CD4-positive, alpha-beta memory T cell (primary cell): ENCODE measurements at regions not wholly inside any gene's neighbourhood (a gene's known extent, or its start where the extent isn't known, plus 50 kb on each side); places are given as distances from the start of the nearest gene placed in this dataset.
A peak's percentile ranks its signal among the peaks of the same experiment; 100 is the strongest.
"Not testable (repeated sequence)": the region's sequence is repeated elsewhere in the genome, so short reads cannot be mapped to it uniquely, and the experiment has no call there.

Experiments
- CTCF ChIA-PET: fragments of 350-600 bp; sonication (Branson Sonifier 250); formaldehyde crosslinking; loops from one replicate; lab custom pipeline; 2021; ENCODE audit warnings: inconsistent platforms; ENCODE audit not compliant: partially characterized antibody; lab: Charles Lee
- POLR2A ChIA-PET: fragments of 350-600 bp; sonication (Branson Sonifier 250); formaldehyde crosslinking; loops from one replicate; lab custom pipeline; 2021; ENCODE audit not compliant: partially characterized antibody; lab: Charles Lee
- DNase-seq, 5 donors: peaks; one replicate each; pipeline versions ENCODE4 v3.0.0 to v3.0.0-alpha.2; 2020 to 2022; ENCODE audit warnings: mixed read lengths in 1 of 5
- H3K27ac ChIP-seq: one replicate; pipeline ENCODE4 v1.7.0; 2013; ENCODE audit warnings: low read depth, low read length
- H3K27me3 ChIP-seq: 2 replicates; pipeline ENCODE4 v1.7.0; 2013; ENCODE audit warnings: mild to moderate bottlenecking, low read length, moderate library complexity; ENCODE audit not compliant: insufficient read depth
- H3K36me3 ChIP-seq: 2 replicates; pipeline ENCODE4 v1.7.0; 2013; ENCODE audit warnings: mild to moderate bottlenecking, low read length, moderate library complexity; ENCODE audit not compliant: insufficient read depth
- H3K4me1 ChIP-seq: 2 replicates; pipeline ENCODE4 v1.7.0; 2013; ENCODE audit warnings: mild to moderate bottlenecking, low read length, moderate library complexity; ENCODE audit not compliant: insufficient read depth
- H3K4me3 ChIP-seq, 2 donors: one replicate each; pipeline ENCODE4 v1.7.0; 2013; ENCODE audit warnings: low read length in 2 of 2, mild to moderate bottlenecking in 1 of 2
- H3K9me3 ChIP-seq, 2 donors: one replicate each; pipeline ENCODE4 v1.7.0; 2013; ENCODE audit warnings: low read length in 2 of 2, control low read depth in 1 of 2; ENCODE audit not compliant: control insufficient read depth in 1 of 2
- H3K27ac Mint-ChIP-seq, 7 donors: one replicate each; pipeline ENCODE4 v1.8.0; 2020 to 2021; ENCODE audit warnings: mixed read lengths in 7 of 7, mild to moderate bottlenecking in 6 of 7, inconsistent platforms in 3 of 7, moderate library complexity in 3 of 7
- H3K27me3 Mint-ChIP-seq, 2 donors: one replicate each; pipeline ENCODE4 v1.8.0; 2020 to 2021; ENCODE audit warnings: mixed read lengths in 2 of 2
- H3K36me3 Mint-ChIP-seq, 2 donors: one replicate each; pipeline ENCODE4 v1.8.0; 2020 to 2021; ENCODE audit warnings: mixed read lengths in 2 of 2, inconsistent platforms in 1 of 2, mild to moderate bottlenecking in 1 of 2
- H3K4me1 Mint-ChIP-seq, 4 donors: one replicate each; pipeline ENCODE4 v1.8.0; 2020 to 2021; ENCODE audit warnings: mixed read lengths in 4 of 4, mild to moderate bottlenecking in 1 of 4
- H3K4me3 Mint-ChIP-seq, 8 donors: one replicate each; pipeline ENCODE4 v1.8.0; 2020 to 2021; ENCODE audit warnings: mixed read lengths in 8 of 8, mild to moderate bottlenecking in 7 of 8, moderate library complexity in 6 of 8, inconsistent platforms in 3 of 8
- H3K9me3 Mint-ChIP-seq, 8 donors: one replicate each; pipeline ENCODE4 v1.8.0; 2020 to 2021; ENCODE audit warnings: mixed read lengths in 8 of 8, mild to moderate bottlenecking in 5 of 8, inconsistent platforms in 3 of 8, moderate library complexity in 1 of 8
- intact Hi-C: fragments of 100-400 bp; cut with micrococcal nuclease; formaldehyde crosslinking; loops from one replicate; pipeline ENCODE4 v1.15.1; 2023

- peaks cover 3 to 5% of the 10 kb centered on the region in 2 donors for H3K36me3 Mint-ChIP-seq
- no peak for DNase-seq
- no peak overlapping the region for H3K4me3 Mint-ChIP-seq
- H3K27me3 Mint-ChIP-seq, result peaks cover 65 to 74% of the 10 kb centered on the region in 2 donors
- H3K9me3 ChIP-seq, result no peaks in the 10 kb centered on the region
- peak overlapping the region in 1 of 7 donors; percentile 81 for H3K27ac Mint-ChIP-seq
- H3K27ac ChIP-seq, result no peak overlapping the region
- H3K4me1 ChIP-seq, result no peaks in the 10 kb centered on the region
- intact Hi-C loops, result no loop called here
- no peaks in the 10 kb centered on the region for H3K36me3 ChIP-seq
- no peaks in the 10 kb centered on the region for H3K4me1 Mint-ChIP-seq
- H3K27me3 ChIP-seq, result no peaks in the 10 kb centered on the region
- peaks cover 0 to 31% (median 18%) of the 10 kb centered on the region in 8 donors for H3K9me3 Mint-ChIP-seq
- ChIA-PET POLR2A (no interaction called here), CTCF (no interaction called here)
- H3K4me3 ChIP-seq, result no peak overlapping the region
Measured at GRCh38 chr1:143651350-143651992, 320.3 kb downstream of the FAM72C start.

- intact Hi-C loops, H3K4me3 ChIP-seq, H3K36me3 Mint-ChIP-seq, POLR2A ChIA-PET, H3K27ac ChIP-seq, H3K27me3 ChIP-seq, H3K4me1 Mint-ChIP-seq, DNase-seq, H3K36me3 ChIP-seq, H3K9me3 ChIP-seq, H3K4me1 ChIP-seq, CTCF ChIA-PET: not testable (repeated sequence)
- Mint-ChIP-seq H3K9me3 (peaks cover 1 to 16% (median 8%) of the 10 kb centered on the region in 8 donors), H3K4me3 (peak overlapping the region in 2 of 8 donors; percentile 32 to 71), H3K27me3 (peaks cover 35 to 38% of the 10 kb centered on the region in 2 donors), H3K27ac (peak overlapping the region in 1 of 7 donors; percentile 18)
Measured at GRCh38 chr1:143644035-143644434, 327.8 kb downstream of the FAM72C start.

GRCh38 chr1:143643148-143643885, 328.5 kb downstream of the FAM72C start:
- ChIA-PET POLR2A (no interaction called here), CTCF (no interaction called here)
- peaks cover 0 to 15% (median 8%) of the 10 kb centered on the region in 8 donors for H3K9me3 Mint-ChIP-seq
- no peak overlapping the region for H3K4me3 Mint-ChIP-seq
- Histone ChIP-seq H3K4me1 (no peaks in the 10 kb centered on the region), H3K9me3 (no peaks in the 10 kb centered on the region), H3K36me3 (no peaks in the 10 kb centered on the region), H3K27ac (no peak overlapping the region), H3K27me3 (no peaks in the 10 kb centered on the region), H3K4me3 (no peak overlapping the region)
- H3K27ac Mint-ChIP-seq, result no peak overlapping the region
- H3K36me3 Mint-ChIP-seq, result peaks cover 2 to 5% of the 10 kb centered on the region in 2 donors
- peaks cover 0 to 3% (median 1%) of the 10 kb centered on the region in 4 donors for H3K4me1 Mint-ChIP-seq
- intact Hi-C loops, result no loop called here
- H3K27me3 Mint-ChIP-seq, result peaks cover 31 to 33% of the 10 kb centered on the region in 2 donors
- no peak for DNase-seq

GRCh38 chr1:143625886-143626285, 345.9 kb downstream of the FAM72C start:
- no peak overlapping the region for H3K4me3 Mint-ChIP-seq
- Histone ChIP-seq H3K27me3 (no peaks in the 10 kb centered on the region), H3K4me3 (no peak overlapping the region), H3K36me3 (no peaks in the 10 kb centered on the region), H3K27ac (no peak overlapping the region), H3K4me1 (no peaks in the 10 kb centered on the region), H3K9me3 (no peaks in the 10 kb centered on the region)
- CTCF ChIA-PET, result no interaction called here
- H3K9me3 Mint-ChIP-seq, result peaks cover 0 to 3% (median 0%) of the 10 kb centered on the region in 8 donors
- no peak for DNase-seq
- no peak overlapping the region for H3K27ac Mint-ChIP-seq
- POLR2A ChIA-PET, result no interaction called here
- H3K27me3 Mint-ChIP-seq, result peaks cover 8 to 17% of the 10 kb centered on the region in 2 donors
- intact Hi-C loops, result no loop called here
- no peaks in the 10 kb centered on the region for H3K36me3 Mint-ChIP-seq
- H3K4me1 Mint-ChIP-seq, result no peaks in the 10 kb centered on the region

GRCh38 chr1:143619851-143620250, 351.9 kb downstream of the FAM72C start:
- CTCF ChIA-PET, result no interaction called here
- intact Hi-C loops, result no loop called here
- no peak overlapping the region for H3K4me3 ChIP-seq
- no peaks in the 10 kb centered on the region for H3K9me3 ChIP-seq
- no peaks in the 10 kb centered on the region for H3K36me3 ChIP-seq
- no peak for DNase-seq
- H3K4me3 Mint-ChIP-seq, result no peak overlapping the region
- no peaks in the 10 kb centered on the region for H3K36me3 Mint-ChIP-seq
- peaks cover 2 to 17% of the 10 kb centered on the region in 2 donors for H3K27me3 Mint-ChIP-seq
- no peak overlapping the region for H3K27ac Mint-ChIP-seq
- POLR2A ChIA-PET, result no interaction called here
- no peaks in the 10 kb centered on the region for H3K4me1 ChIP-seq
- no peaks in the 10 kb centered on the region for H3K4me1 Mint-ChIP-seq
- no peak overlapping the region for H3K27ac ChIP-seq
- no peaks in the 10 kb centered on the region for H3K27me3 ChIP-seq
- peaks cover 0 to 2% (median 0%) of the 10 kb centered on the region in 8 donors for H3K9me3 Mint-ChIP-seq

GRCh38 chr1:143611159-143611558, 360.6 kb downstream of the FAM72C start:
- Mint-ChIP-seq H3K27ac (no peak overlapping the region), H3K9me3 (no peaks in the 10 kb centered on the region), H3K27me3 (peaks cover 4 to 6% of the 10 kb centered on the region in 2 donors), H3K4me1 (no peaks in the 10 kb centered on the region), H3K36me3 (no peaks in the 10 kb centered on the region), H3K4me3 (no peak overlapping the region)
- POLR2A ChIA-PET, result no interaction called here
- Histone ChIP-seq H3K27ac (no peak overlapping the region), H3K4me1 (no peaks in the 10 kb centered on the region), H3K36me3 (no peaks in the 10 kb centered on the region), H3K4me3 (no peak overlapping the region), H3K27me3 (no peaks in the 10 kb centered on the region), H3K9me3 (no peaks in the 10 kb centered on the region)
- no peak for DNase-seq
- CTCF ChIA-PET, result no interaction called here
- intact Hi-C loops, result no loop called here

- ChIA-PET CTCF (no interaction called here), POLR2A (no interaction called here)
Measured at GRCh38 chr1:143610196-143610595, 361.6 kb downstream of the FAM72C start.

More at GRCh38 chr1:143610196-143610595, 361.6 kb downstream of the FAM72C start:
- H3K27ac Mint-ChIP-seq, result no peak overlapping the region
- H3K9me3 Mint-ChIP-seq, result no peaks in the 10 kb centered on the region
- DNase-seq, result no peak
- H3K4me3 ChIP-seq, result no peak overlapping the region
- no peaks in the 10 kb centered on the region for H3K36me3 ChIP-seq
- no peaks in the 10 kb centered on the region for H3K36me3 Mint-ChIP-seq
- H3K27ac ChIP-seq, result no peak overlapping the region
- H3K9me3 ChIP-seq, result no peaks in the 10 kb centered on the region
- H3K4me3 Mint-ChIP-seq, result no peak overlapping the region
- H3K4me1 Mint-ChIP-seq, result no peaks in the 10 kb centered on the region
- H3K27me3 Mint-ChIP-seq, result peaks cover 3 to 4% of the 10 kb centered on the region in 2 donors
- intact Hi-C loops, result no loop called here
- no peaks in the 10 kb centered on the region for H3K4me1 ChIP-seq
- H3K27me3 ChIP-seq, result no peaks in the 10 kb centered on the region
